ENCODE measurements at regions not wholly inside any gene's neighbourhood (a gene's known extent, or its start where the extent isn't known, plus 50 kb on each side); places are given as distances from the start of the nearest gene placed in this dataset.

DNA sequence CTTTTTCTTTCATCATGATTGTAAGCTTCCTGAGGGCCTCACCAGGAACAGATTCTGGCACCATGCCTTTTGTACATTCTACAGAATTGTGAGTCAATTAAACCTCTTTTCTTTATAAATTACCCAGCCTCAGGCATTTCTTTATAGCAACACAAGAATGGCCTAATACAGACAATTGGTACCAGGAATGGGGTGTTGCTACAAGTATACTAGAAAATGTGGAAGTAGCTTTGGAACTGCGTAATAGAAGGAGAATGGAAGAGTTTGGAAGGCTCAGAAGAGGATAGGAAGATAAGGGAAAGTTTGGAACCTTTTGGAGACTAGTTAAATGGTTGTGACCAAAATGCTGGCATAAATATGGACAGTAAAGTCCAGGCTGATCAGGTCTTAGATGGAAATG is 108.9 kb upstream of the PLSCR4 start:
- TF ChIP-seq, protein P1, sequence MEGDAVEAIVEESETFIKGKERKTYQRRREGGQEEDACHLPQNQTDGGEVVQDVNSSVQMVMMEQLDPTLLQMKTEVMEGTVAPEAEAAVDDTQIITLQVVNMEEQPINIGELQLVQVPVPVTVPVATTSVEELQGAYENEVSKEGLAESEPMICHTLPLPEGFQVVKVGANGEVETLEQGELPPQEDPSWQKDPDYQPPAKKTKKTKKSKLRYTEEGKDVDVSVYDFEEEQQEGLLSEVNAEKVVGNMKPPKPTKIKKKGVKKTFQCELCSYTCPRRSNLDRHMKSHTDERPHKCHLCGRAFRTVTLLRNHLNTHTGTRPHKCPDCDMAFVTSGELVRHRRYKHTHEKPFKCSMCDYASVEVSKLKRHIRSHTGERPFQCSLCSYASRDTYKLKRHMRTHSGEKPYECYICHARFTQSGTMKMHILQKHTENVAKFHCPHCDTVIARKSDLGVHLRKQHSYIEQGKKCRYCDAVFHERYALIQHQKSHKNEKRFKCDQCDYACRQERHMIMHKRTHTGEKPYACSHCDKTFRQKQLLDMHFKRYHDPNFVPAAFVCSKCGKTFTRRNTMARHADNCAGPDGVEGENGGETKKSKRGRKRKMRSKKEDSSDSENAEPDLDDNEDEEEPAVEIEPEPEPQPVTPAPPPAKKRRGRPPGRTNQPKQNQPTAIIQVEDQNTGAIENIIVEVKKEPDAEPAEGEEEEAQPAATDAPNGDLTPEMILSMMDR (IDR thresholded peaks at IDR 0.05), result no peak
- no peak for TF ChIP-seq POLR2AphosphoS5 (IDR thresholded peaks at IDR 0.05; ENCODE audit: low read depth, low read length)
- TF ChIP-seq, protein P2, sequence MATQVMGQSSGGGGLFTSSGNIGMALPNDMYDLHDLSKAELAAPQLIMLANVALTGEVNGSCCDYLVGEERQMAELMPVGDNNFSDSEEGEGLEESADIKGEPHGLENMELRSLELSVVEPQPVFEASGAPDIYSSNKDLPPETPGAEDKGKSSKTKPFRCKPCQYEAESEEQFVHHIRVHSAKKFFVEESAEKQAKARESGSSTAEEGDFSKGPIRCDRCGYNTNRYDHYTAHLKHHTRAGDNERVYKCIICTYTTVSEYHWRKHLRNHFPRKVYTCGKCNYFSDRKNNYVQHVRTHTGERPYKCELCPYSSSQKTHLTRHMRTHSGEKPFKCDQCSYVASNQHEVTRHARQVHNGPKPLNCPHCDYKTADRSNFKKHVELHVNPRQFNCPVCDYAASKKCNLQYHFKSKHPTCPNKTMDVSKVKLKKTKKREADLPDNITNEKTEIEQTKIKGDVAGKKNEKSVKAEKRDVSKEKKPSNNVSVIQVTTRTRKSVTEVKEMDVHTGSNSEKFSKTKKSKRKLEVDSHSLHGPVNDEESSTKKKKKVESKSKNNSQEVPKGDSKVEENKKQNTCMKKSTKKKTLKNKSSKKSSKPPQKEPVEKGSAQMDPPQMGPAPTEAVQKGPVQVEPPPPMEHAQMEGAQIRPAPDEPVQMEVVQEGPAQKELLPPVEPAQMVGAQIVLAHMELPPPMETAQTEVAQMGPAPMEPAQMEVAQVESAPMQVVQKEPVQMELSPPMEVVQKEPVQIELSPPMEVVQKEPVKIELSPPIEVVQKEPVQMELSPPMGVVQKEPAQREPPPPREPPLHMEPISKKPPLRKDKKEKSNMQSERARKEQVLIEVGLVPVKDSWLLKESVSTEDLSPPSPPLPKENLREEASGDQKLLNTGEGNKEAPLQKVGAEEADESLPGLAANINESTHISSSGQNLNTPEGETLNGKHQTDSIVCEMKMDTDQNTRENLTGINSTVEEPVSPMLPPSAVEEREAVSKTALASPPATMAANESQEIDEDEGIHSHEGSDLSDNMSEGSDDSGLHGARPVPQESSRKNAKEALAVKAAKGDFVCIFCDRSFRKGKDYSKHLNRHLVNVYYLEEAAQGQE (IDR thresholded peaks at IDR 0.05; ENCODE audit: insufficient read depth in 1 of 2, low read depth in 2 of 2, low read length in 1 of 2), result no peak

All from Panc1 (cell line).